ENCODE measurements at regions not wholly inside any gene's neighbourhood (a gene's known extent, or its start where the extent isn't known, plus 50 kb on each side); places are given as distances from the start of the nearest gene placed in this dataset.

GRCh38 chr7:46164629-46165028 is 243.6 kb upstream of the IGFBP3 start:
- Histone ChIP-seq H3K56ac (replicated peaks; ENCODE audit: insufficient read length, low read depth, low read length) (no peak overlapping the region), H2AFZ (ENCODE audit: low read length) (no peak overlapping the region), H2BK5ac (ENCODE audit: low read depth, low read length) (no peak overlapping the region), H2BK15ac (ENCODE audit: low read length) (no peak overlapping the region), H3K27ac (ENCODE audit: low read depth, low read length) (no peak overlapping the region), H3K9ac (replicated peaks in 1 of 4; ENCODE audit: extremely low read depth in 1 of 4, low read depth in 3 of 4, low read length in 3 of 4) (no peak overlapping the region), H3K18ac (ENCODE audit: extremely low read depth, low read length) (no peak overlapping the region), H4K91ac (replicated peaks; ENCODE audit: insufficient read length, low read length) (no peak overlapping the region), H3K4me3 (ENCODE audit: extremely low read depth in 1 of 4, insufficient read depth in 2 of 4, low read depth in 3 of 4, low read length in 4 of 4) (no peak overlapping the region), H3K23ac (ENCODE audit: insufficient read length) (no peak overlapping the region), H3K4ac (replicated peaks; ENCODE audit: insufficient read length, low read depth, low read length) (no peak overlapping the region), H3K79me1 (ENCODE audit: low read depth, low read length) (no peaks in the 10 kb centered on the region), H3K14ac (ENCODE audit: insufficient read length) (no peak overlapping the region), H4K5ac (ENCODE audit: insufficient read length, low read depth, low read length) (no peak overlapping the region), H3K4me1 (replicated peaks in 1 of 4; ENCODE audit: control insufficient read depth in 3 of 4, insufficient read depth in 4 of 4, low read length in 3 of 4) (no peaks in the 10 kb centered on the region), H3K79me2 (ENCODE audit: control insufficient read depth in 1 of 2, insufficient read depth in 2 of 2, low read length in 2 of 2) (no peaks in the 10 kb centered on the region), H3K4me2 (ENCODE audit: insufficient read depth in 1 of 2, low read depth in 2 of 2, low read length in 2 of 2) (no peak overlapping the region), H3K36me3 (ENCODE audit: control insufficient read depth in 2 of 4, insufficient read depth in 4 of 4, low read length in 3 of 4) (no peaks in the 10 kb centered on the region), H2BK120ac (replicated peaks; ENCODE audit: low read depth, low read length) (no peak overlapping the region), H2BK12ac (ENCODE audit: low read depth, low read length) (no peak overlapping the region), H4K20me1 (replicated peaks in 1 of 2; ENCODE audit: control insufficient read depth in 1 of 2, insufficient read depth in 2 of 2, low read length in 2 of 2) (no peaks in the 10 kb centered on the region), H2BK20ac (ENCODE audit: low read length) (no peak overlapping the region), H3K9me3 (ENCODE audit: insufficient read depth in 2 of 2, low read depth in 1 of 2, low read length in 1 of 2) (no peaks in the 10 kb centered on the region), H3K27me3 (replicated peaks in 1 of 4; ENCODE audit: control insufficient read depth in 3 of 4, extremely low read depth in 1 of 4, insufficient read depth in 3 of 4, low read length in 3 of 4) (no peaks in the 10 kb centered on the region), H3K23me2 (ENCODE audit: low read depth, low read length) (no peaks in the 10 kb centered on the region), H4K8ac (ENCODE audit: extremely low read depth, insufficient read depth, low read length) (no peak overlapping the region), H2AK5ac (ENCODE audit: low read depth, low read length) (no peak overlapping the region)
- TF ChIP-seq HDAC2 (IDR thresholded peaks at IDR 0.05; ENCODE audit: borderline replicate concordance in 1 of 2, low read depth in 2 of 2, low read length in 2 of 2) (no peak), MAFK (IDR thresholded peaks at IDR 0.05; ENCODE audit: low read depth, low read length) (no peak), NRF1 (IDR thresholded peaks at IDR 0.05; ENCODE audit: low read depth, low read length) (no peak), CBX5 (IDR thresholded peaks at IDR 0.05; ENCODE audit: low read depth, low read length) (no peak)
- WGBS, 2 experiments (ENCODE audit: extremely low coverage in 1 of 2, insufficient coverage in 1 of 2, insufficient read length in 1 of 2, insufficient replicate concordance in 2 of 2, low coverage in 1 of 2, low lambda C conversion rate in 2 of 2, missing lambda C conversion rate in 1 of 2): 47% methylated on average over 1 of the region's 1 CpG; no CpG with 5 or more reads in 1 of the 2 experiments
- FAIRE-seq (no peak), DNase-seq (ENCODE audit: low read depth in 1 of 2, low spot score in 2 of 2) (no peak)
- POLR2A ChIA-PET (ENCODE audit: partially characterized antibody): no interaction called here
- CTCF ChIA-PET (ENCODE audit: partially characterized antibody): no interaction called here

Measured in H1 (cell line).